GM23338 (cell line): ENCODE measurements at regions not wholly inside any gene's neighbourhood (a gene's known extent, or its start where the extent isn't known, plus 50 kb on each side); places are given as distances from the start of the nearest gene placed in this dataset.

ENCODE experiments used
- ATAC-seq: fragments of 200-7000 bp; cut with Tn5 transposase; 3 replicates; pipeline ENCODE4 v1.9.1; 2020
- DNase-seq: peaks from one replicate; pipeline ENCODE4 v3.0.0-alpha.2; 2015; ENCODE audit warnings: low spot score
- H2AFZ ChIP-seq: fragments of 200-600 bp; sonication (generic); 2 replicates; pipeline ENCODE4 v1.8.0; 2016; ENCODE audit warnings: antibody characterized with exemption, mild to moderate bottlenecking, moderate library complexity
- H3F3A ChIP-seq: fragments of 200-600 bp; sonication (generic); replicated peaks from 2 replicates; pipeline ENCODE4 v1.8.0; 2017; ENCODE audit warnings: antibody characterized with exemption, mixed run types, low read depth
- H3K27ac ChIP-seq: fragments of 200-600 bp; sonication (generic); 2 replicates; pipeline ENCODE4 v1.6.1; 2016; ENCODE audit warnings: low read depth
- H3K27me3 ChIP-seq: fragments of 200-600 bp; sonication (generic); 2 replicates; pipeline ENCODE4 v1.8.0; 2016; ENCODE audit warnings: mild to moderate bottlenecking, mixed run types, moderate library complexity; ENCODE audit not compliant: insufficient read depth
- H3K36me3 ChIP-seq: fragments of 200-600 bp; sonication (generic); 2 replicates; pipeline ENCODE4 v1.8.0; 2016; ENCODE audit warnings: mild to moderate bottlenecking; ENCODE audit not compliant: insufficient read depth
- H3K4me1 ChIP-seq: fragments of 200-600 bp; sonication (generic); 2 replicates; pipeline ENCODE4 v1.8.0; 2016; ENCODE audit warnings: mild to moderate bottlenecking, moderate library complexity; ENCODE audit not compliant: insufficient read depth
- H3K4me2 ChIP-seq: fragments of 200-600 bp; sonication (generic); 2 replicates; pipeline ENCODE4 v1.7.1; 2017; ENCODE audit warnings: mixed run types
- H3K4me3 ChIP-seq: fragments of 200-600 bp; sonication (generic); 2 replicates; pipeline ENCODE4 v1.6.1; 2016; ENCODE audit warnings: mixed run types
- H3K79me2 ChIP-seq: fragments of 200-600 bp; sonication (generic); replicated peaks from 2 replicates; pipeline ENCODE4 v1.8.0; 2017; ENCODE audit warnings: mild to moderate bottlenecking; ENCODE audit not compliant: insufficient read depth
- H3K9me2 ChIP-seq: fragments of 200-600 bp; sonication (generic); 2 replicates; pipeline ENCODE4 v1.8.0; 2017; ENCODE audit not compliant: insufficient read depth
- H4K20me1 ChIP-seq: fragments of 200-600 bp; sonication (generic); replicated peaks from 2 replicates; pipeline ENCODE4 v1.8.0; 2017; ENCODE audit warnings: mild to moderate bottlenecking; ENCODE audit not compliant: insufficient read depth
- H3K27ac Mint-ChIP-seq: 2 replicates; pipeline ENCODE4 v1.8.0; 2020; ENCODE audit warnings: inconsistent platforms, mild to moderate bottlenecking, moderate library complexity, mixed read lengths
- H3K27me3 Mint-ChIP-seq: 3 replicates; pipeline ENCODE4 v1.8.0; 2022; ENCODE audit warnings: low read depth, mild to moderate bottlenecking, moderate library complexity, mixed read lengths, inconsistent platforms; ENCODE audit not compliant: insufficient read depth, poor library complexity
- H3K36me3 Mint-ChIP-seq: 3 replicates; pipeline ENCODE4 v1.8.0; 2021; ENCODE audit warnings: low read depth, mild to moderate bottlenecking, inconsistent platforms, moderate library complexity, mixed read lengths
- H3K4me1 Mint-ChIP-seq: 3 replicates; pipeline ENCODE4 v1.8.0; 2020; ENCODE audit warnings: mild to moderate bottlenecking, inconsistent platforms, mixed read lengths
- H3K4me3 Mint-ChIP-seq: 3 replicates; pipeline ENCODE4 v1.8.0; 2021; ENCODE audit warnings: moderate library complexity, mild to moderate bottlenecking, inconsistent platforms, mixed read lengths
- H3K9me3 Mint-ChIP-seq: 3 replicates; pipeline ENCODE4 v1.8.0; 2020; ENCODE audit warnings: moderate library complexity, mild to moderate bottlenecking, inconsistent platforms, mixed read lengths
- CREB1 ChIP-seq: fragments of 250-450 bp; sonication (Bioruptor Pico); IDR thresholded peaks from 2 replicates; pipeline ENCODE4 v1.5.0; 2020; ENCODE audit warnings: low read depth, mild to moderate bottlenecking, moderate library complexity
- CTCF ChIP-seq, 2 experiments: fragments of 200-600 bp in 1 of 2; sonication (generic) in 1 of 2; conservative IDR thresholded peaks; 2 replicates each; pipeline versions ENCODE4 v1.5.1 to v1.6.1; 2016 to 2017; ENCODE audit warnings: antibody characterized with exemption in 2 of 2, low read depth in 2 of 2, mild to moderate bottlenecking in 2 of 2, moderate library complexity in 1 of 2
- ETS1 ChIP-seq: IDR thresholded peaks from 2 replicates; pipeline ENCODE4 v1.6.1; 2016; ENCODE audit warnings: antibody characterized with exemption
- EZH2 ChIP-seq: fragments of 200-600 bp; sonication (generic); IDR thresholded peaks from one replicate; pipeline ENCODE4 v1.8.0; 2017; ENCODE audit warnings: antibody characterized with exemption, mild to moderate bottlenecking, low read depth; ENCODE audit not compliant: unreplicated experiment
- EZH2phosphoT487 ChIP-seq: fragments of 200-600 bp; sonication (generic); IDR thresholded peaks from one replicate; pipeline ENCODE4 v1.8.1; 2018; ENCODE audit warnings: antibody characterized with exemption; ENCODE audit not compliant: unreplicated experiment
- JUNB ChIP-seq: IDR thresholded peaks from one replicate; pipeline ENCODE4 v1.6.1; 2016; ENCODE audit warnings: antibody characterized with exemption; ENCODE audit not compliant: unreplicated experiment
- NANOG ChIP-seq: IDR thresholded peaks from 2 replicates; pipeline ENCODE4 v1.6.1; 2016; ENCODE audit warnings: antibody characterized with exemption, borderline replicate concordance
- POLR2AphosphoS5 ChIP-seq: IDR thresholded peaks from 2 replicates; pipeline ENCODE4 v1.6.1; 2016; ENCODE audit warnings: antibody characterized with exemption, low read depth
- REST ChIP-seq: IDR thresholded peaks from one replicate; pipeline ENCODE4 v1.6.1; 2018; ENCODE audit warnings: antibody characterized with exemption; ENCODE audit not compliant: unreplicated experiment
- STAT1 ChIP-seq: IDR thresholded peaks from one replicate; pipeline ENCODE4 v1.6.1; 2016; ENCODE audit warnings: antibody characterized with exemption; ENCODE audit not compliant: unreplicated experiment
- ZNF114 ChIP-seq: fragments of 250-450 bp; sonication (Bioruptor Pico); IDR thresholded peaks from 2 replicates; pipeline ENCODE4 v1.5.0; 2020; ENCODE audit warnings: mild to moderate bottlenecking, moderate library complexity
- ZNF331 ChIP-seq: fragments of 250-450 bp; sonication (Bioruptor Pico); IDR thresholded peaks from 2 replicates; pipeline ENCODE4 v1.5.0; 2020; ENCODE audit warnings: low read depth, mild to moderate bottlenecking, moderate library complexity
- ZNF462 ChIP-seq: fragments of 250-450 bp; sonication (Bioruptor Pico); IDR thresholded peaks from 2 replicates; pipeline ENCODE4 v1.5.0; 2020; ENCODE audit warnings: mild to moderate bottlenecking, moderate library complexity

- H3K36me3 ChIP-seq, result no peaks in the 10 kb centered on the region
- no peak for ATAC-seq
- Mint-ChIP-seq H3K4me1 (no peaks in the 10 kb centered on the region), H3K27me3 (peaks cover 6% of the 10 kb centered on the region), H3K27ac (no peak overlapping the region), H3K9me3 (no peaks in the 10 kb centered on the region; the same call in 2 of the 3 replicates), H3K36me3 (no peaks in the 10 kb centered on the region), H3K4me3 (no peak overlapping the region)
- H3F3A ChIP-seq, result no peaks in the 10 kb centered on the region
- H3K4me1 ChIP-seq, result no peaks in the 10 kb centered on the region
- peak overlapping the region; percentile 20; the same call in 1 of the 2 replicates for H2AFZ ChIP-seq
- no peaks in the 10 kb centered on the region for H3K27me3 ChIP-seq
- DNase-seq, result no peak
- H3K79me2 ChIP-seq, result no peaks in the 10 kb centered on the region
- H3K9me2 ChIP-seq, result no peaks in the 10 kb centered on the region
- H3K4me3 ChIP-seq, result no peak overlapping the region
- TF ChIP-seq CTCF (conservative IDR thresholded peaks at IDR 0.05; ENCODE audit: low read depth in 2 of 2) (no peak), STAT1 (no peak), ZNF331 (CRISPR knock-in tag) (no peak), EZH2phosphoT487 (no peak), POLR2AphosphoS5 (no peak), ZNF462 (no peak), ZNF114 (CRISPR knock-in tag) (no peak), EZH2 (no peak), REST (no peak), JUNB (no peak), CREB1 (CRISPR knock-in tag) (no peak), NANOG (no peak), ETS1 (no peak)
- H4K20me1 ChIP-seq, result no peaks in the 10 kb centered on the region
- H3K27ac ChIP-seq, result no peak overlapping the region
- no peak overlapping the region for H3K4me2 ChIP-seq
These were observed 116.6 kb upstream of the MED13L start for GRCh38 chr12:116393859-116394650.
